Neural cell (in vitro differentiated cells): ENCODE measurements at regions not wholly inside any gene's neighbourhood (a gene's known extent, or its start where the extent isn't known, plus 50 kb on each side); places are given as distances from the start of the nearest gene placed in this dataset.

ENCODE experiments used
- CTCF ChIP-seq: fragments of 450-650 bp; IDR thresholded peaks from 2 replicates; pipeline ENCODE4 v1.5.1; 2014; ENCODE audit warnings: antibody characterized with exemption, mild to moderate bottlenecking, moderate library complexity; ENCODE audit not compliant: poor library complexity, severe bottlenecking
- EP300 ChIP-seq: fragments of 450-650 bp; conservative IDR thresholded peaks from 2 replicates; pipeline ENCODE4 v1.6.1; 2014; ENCODE audit warnings: antibody characterized with exemption, mild to moderate bottlenecking, moderate library complexity; ENCODE audit not compliant: poor library complexity, severe bottlenecking
- EZH2 ChIP-seq: fragments of 200-600, 300-800 bp; shearing (Covaris generic), sonication (generic); IDR thresholded peaks from 2 replicates; pipeline ENCODE4 v1.6.1; 2014; ENCODE audit warnings: antibody characterized with exemption, low read length, borderline replicate concordance, mild to moderate bottlenecking; ENCODE audit not compliant: insufficient read depth, poor library complexity, severe bottlenecking
- MXI1 ChIP-seq: fragments of 450-650 bp; conservative IDR thresholded peaks from 2 replicates; pipeline ENCODE4 v1.6.1; 2014; ENCODE audit warnings: antibody characterized with exemption, mild to moderate bottlenecking; ENCODE audit not compliant: poor library complexity, severe bottlenecking
- POLR2AphosphoS5 ChIP-seq: IDR thresholded peaks from 2 replicates; pipeline ENCODE4 v1.6.1; 2012
- RAD21 ChIP-seq: fragments of 450-650 bp; conservative IDR thresholded peaks from 2 replicates; pipeline ENCODE4 v1.6.1; 2014; ENCODE audit warnings: antibody characterized with exemption, mild to moderate bottlenecking, moderate library complexity
- REST ChIP-seq: IDR thresholded peaks from 2 replicates; pipeline ENCODE4 v1.6.1; 2012; ENCODE audit warnings: borderline replicate concordance
- SMC3 ChIP-seq: fragments of 450-650 bp; conservative IDR thresholded peaks from 2 replicates; pipeline ENCODE4 v1.6.1; 2014; ENCODE audit warnings: antibody characterized with exemption, mild to moderate bottlenecking, moderate library complexity; ENCODE audit not compliant: poor library complexity
- TAF1 ChIP-seq: IDR thresholded peaks from 2 replicates; pipeline ENCODE4 v1.6.1; 2012; ENCODE audit warnings: low read depth

GRCh38 chr17:77792626-77793025 is 165.9 kb upstream of the TNRC6C start:
- no peak for TF ChIP-seq CTCF
- no peak for TF ChIP-seq EZH2
- no peak for TF ChIP-seq EP300
- TF ChIP-seq TAF1, result no peak
- TF ChIP-seq RAD21, result no peak
- no peak for TF ChIP-seq SMC3
- no peak for TF ChIP-seq REST
- TF ChIP-seq POLR2AphosphoS5, result no peak
- TF ChIP-seq MXI1, result no peak
